ENCODE measurements at regions not wholly inside any gene's neighbourhood (a gene's known extent, or its start where the extent isn't known, plus 50 kb on each side); places are given as distances from the start of the nearest gene placed in this dataset.

DNA sequence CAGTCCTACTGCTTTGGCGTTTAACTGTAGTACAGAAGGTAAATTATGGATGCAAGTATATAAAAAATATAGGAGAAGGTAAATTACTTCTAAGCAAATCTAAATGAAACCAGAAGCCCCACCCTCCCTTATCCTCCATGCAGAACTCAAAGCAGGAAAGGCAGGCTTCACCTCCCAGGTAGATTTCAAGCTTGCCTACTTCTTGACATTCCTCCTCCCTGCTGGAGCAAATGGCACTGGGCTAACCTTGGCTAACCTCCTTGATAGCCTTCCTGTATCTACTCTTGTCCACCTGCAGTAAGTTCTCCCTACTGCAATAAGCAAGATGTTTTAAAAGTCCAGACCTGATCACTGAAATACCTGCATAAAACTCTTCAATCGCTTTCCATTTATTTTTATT is 396.0 kb downstream of the IRS2 start:
- no peak for DNase-seq

DNA sequence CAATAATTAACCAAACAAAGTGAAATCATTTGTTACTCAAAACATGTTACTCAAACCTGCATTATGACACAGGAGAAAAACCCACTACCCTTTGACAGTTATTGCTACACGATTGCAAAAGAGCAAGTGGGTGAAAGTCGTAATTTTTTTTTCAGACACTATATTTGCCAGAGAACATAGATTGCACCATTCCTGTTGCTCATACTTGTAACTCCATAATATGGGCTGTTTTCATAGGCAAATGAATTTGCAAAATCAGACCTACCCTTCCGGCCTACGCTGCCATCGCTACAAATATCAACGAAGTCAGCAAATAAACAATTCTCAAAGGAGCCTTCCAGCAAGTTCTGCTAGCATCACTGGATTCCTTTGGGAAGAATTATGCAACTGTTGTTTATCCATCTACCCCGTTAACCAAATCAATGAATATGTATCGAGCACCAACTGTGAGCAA is 396.5 kb downstream of the IRS2 start:
- no peak for DNase-seq

DNA sequence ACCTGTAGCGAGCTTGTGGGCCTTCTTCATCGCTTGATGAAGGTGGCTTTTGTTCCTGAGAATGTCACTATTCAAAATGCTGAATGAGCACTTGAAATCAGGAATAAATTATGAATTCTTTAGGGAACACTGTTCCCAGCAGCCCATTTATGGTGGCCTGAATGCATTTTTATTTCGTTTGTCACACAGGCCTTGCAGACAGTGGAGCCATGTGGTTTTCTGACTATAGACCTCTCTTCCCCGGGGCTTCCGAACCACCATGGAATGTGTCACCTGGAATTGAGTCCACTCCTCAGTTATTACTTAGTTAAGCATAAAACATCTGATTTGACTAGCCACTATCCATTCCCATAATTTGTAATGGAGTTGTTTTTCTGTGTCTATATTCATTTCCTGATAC is 396.9 kb downstream of the IRS2 start:
- no peak for DNase-seq

DNA sequence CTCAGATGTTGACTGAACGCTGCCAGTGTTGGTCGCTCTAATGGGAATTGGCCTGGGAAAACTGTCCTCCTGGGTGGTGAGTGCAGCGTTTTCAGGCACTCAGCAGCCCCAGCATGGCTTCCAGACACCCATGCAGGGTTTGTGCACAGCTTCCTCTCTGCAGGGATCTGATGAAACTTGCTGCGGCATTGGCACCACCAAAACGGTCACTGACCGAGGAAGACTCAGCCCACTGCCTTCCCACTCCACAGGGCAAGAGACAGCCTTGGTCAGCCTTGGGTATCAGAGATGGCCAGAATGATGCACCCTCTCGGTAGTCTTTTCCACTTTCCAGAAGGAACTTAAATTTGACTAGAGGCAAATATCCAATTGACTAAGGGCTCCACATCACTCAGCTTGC is 398.9 kb downstream of the IRS2 start:
- no peak for DNase-seq

DNA sequence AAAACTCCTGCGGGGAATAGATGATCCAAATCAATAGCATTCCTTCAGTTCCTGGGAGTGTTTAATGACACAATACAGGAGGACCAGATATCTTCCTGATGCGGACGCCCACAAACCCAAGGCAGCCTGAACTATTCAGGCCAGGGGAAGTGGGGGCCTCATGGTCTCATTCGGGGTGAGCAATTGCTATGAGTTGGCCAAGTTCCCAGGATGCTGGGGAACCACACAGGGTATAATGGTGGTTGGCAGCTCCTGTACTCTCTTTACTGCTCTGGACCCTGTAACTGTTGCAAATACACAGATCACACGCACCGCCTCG is 401.2 kb downstream of the IRS2 start:
- DNase-seq: no peak

DNA sequence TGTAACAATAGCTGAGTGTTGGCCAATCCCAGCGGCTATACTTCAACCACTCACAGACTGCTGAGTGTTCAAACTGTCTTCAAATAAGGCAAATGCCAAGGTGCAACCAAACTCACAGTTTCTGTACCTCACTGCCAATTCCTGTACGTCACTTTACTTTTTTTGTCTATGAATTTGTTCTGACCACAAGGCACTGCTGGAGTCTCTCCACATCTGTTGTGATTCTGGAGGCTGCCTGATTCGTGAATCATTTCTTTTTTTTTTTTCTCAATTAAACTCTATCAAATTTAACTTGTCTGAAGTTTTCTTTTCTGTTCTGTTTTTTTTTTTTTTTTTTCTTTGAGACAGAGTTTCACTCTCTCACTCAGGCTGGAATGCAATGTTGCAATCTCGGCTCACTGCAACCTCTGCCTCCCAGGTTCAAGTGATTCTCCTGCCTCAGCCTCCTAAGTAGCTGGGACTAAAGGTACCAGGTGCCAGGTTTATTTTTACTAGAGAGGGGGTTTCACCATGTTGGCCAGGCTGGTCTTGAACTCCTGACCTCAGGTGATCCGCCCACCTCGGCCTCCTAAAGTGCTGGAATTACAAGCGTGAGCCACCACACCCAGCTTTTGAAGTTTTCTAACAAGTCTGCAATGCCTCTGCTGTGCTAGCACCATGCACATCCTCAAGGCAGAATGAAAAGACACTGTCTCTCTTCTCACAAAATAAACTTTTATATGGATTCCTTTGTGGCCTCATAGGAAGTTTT is 401.7 kb downstream of the IRS2 start:
- DNase-seq: no peak

DNA sequence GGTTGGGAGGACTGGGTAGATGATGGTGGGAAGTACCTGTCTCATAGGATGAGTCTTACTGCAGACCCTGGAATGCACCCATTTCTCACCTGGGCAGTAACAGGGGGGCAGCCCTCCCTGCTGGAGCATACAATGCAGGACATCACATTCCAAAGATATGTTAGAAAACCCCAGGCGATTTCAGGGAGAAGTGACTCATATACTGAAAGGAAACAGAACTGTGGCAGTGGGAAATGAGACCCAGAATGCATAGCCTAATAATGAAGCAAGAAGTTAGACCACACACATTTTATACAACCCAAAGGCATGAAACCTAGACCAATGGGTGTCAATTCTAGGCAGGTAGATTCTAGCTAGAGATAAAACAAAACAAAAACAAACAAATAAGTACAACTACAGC is 402.7 kb downstream of the IRS2 start:
- no peak for DNase-seq

DNA sequence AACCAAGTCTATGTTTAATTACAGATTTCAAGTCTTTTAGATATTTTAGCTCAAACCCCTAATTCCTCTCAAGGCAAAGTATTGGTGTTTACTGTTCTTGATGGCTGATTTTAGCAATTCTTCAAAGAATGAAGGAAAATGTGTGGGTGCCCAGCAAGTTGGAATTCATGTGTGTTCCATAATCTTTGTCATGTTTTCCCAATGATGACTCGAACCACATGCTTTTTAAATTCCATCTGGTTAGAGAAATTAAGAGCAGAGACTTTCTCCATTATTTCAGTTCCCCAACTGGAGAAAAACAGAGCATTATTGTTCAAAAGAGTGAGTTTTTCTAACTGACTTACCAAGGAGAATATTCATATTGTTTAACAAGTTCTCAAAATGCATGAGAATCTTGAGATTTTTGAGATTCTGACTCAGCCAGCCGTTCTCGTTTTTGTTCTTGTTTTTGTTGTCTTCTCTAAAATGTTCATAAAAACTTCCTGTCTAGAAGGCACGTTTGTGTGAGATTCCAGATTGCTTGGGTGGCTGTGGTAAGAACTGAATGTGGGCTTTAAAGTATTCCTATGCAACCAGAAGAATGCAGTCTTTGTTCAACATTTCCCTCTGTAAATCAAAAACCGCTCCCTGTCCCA is 404.7 kb downstream of the IRS2 start:
- DNase-seq: no peak

DNA sequence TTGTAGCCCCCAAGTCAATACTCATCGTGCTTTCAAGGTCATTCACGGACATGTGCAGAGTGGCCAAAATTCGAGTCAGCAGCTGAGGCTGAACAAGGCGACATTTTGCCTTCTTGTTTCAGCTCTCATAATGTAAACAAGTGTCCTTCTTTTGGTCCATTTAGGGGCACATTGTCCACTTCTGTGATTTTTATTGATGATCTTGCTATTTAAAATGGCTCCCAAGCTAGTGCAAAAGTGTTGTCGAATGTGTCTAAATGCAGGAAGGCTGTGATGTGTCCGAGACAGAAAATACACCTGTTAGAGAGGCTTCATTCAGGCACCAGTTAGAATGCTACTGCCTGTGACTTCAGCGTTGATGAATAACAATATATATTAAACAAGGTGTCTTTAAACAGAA is 405.9 kb downstream of the IRS2 start:
- DNase-seq: no peak

DNA sequence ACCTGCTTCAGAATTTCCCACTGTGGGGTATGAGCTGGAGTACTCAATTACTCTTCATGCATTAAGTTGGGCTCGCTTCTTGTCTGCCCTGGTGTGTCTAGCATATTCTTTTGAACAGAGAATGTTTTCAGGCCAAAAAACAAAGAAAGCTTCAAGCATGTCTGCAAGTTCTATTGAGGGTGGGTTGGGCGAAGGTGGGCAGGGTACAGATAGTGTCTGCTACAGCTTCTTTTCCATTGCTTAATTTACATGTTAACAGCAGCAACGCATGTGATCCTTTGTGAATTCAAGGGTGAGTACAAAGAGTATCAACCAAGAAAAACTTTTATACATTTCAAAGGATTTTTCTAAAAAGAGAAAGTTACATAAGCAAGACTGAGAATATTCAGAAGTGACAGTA is 406.5 kb downstream of the IRS2 start:
- DNase-seq: no peak

DNA sequence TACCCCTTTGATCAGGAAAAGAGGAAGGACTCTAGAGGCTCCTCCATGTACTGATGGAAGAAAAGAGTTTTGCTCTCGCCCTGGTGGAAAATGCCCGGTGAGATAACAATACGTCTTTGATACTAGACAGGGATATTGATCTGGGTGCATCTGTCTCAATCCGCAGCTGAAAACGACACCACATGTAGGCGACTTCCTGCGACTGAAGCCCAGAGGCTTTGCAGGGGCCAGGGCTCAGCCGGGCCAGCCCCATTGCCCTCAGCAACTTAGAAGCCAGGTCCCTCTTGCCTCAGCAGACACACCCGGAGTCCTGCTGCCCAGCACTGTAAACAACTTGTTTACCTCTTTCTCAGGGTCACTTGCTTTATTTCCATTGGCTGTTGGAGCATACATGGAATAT is 409.4 kb downstream of the IRS2 start:
- no peak for DNase-seq

DNA sequence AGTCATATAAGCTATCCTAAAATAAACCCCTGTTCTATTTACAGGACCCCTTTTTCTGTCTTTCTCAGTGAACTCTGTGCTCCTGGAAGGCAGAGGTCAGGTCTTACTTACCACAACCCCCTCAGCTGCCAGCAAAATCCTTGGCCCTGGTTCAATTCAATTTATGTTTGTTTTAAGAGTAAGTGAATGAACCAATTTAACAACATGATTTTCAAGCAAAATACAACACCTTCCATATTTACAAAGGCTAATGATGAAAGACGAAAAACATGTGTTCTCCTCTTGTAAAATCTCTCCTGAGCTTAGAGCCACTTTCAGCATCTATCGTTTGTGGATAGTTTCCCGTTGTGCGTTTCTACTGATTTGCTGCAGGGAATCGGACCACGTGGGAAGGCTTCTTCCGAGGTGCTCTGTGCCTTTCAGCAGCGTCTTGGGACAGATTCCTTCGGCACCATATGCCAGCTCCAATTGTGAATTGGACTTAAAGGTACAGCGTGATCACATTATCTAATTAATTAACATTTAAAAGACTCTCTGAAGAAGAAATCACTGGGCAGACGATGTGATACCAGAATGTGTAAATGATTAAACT is 411.7 kb downstream of the IRS2 start:
- DNase-seq: no peak

DNA sequence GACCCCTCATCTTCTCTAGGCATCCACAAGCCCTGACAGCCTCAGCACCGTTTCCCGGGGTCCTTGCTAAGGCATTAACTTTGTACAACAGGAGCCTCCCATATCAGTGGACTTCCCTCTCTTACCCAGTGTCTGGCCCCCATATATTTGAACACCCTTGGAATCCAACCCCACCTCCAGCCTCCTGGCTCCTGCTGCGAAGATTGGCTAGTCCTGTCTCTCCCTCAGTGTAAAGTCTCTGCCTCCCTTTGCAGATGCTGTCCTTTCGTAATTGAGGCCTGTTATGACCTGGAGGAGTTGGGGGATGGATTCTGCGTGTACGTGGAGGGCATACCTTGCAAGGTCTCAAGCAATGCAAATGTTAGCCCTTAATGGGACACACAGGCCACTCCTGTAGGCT is 413.7 kb downstream of the IRS2 start:
- no peak for DNase-seq

DNA sequence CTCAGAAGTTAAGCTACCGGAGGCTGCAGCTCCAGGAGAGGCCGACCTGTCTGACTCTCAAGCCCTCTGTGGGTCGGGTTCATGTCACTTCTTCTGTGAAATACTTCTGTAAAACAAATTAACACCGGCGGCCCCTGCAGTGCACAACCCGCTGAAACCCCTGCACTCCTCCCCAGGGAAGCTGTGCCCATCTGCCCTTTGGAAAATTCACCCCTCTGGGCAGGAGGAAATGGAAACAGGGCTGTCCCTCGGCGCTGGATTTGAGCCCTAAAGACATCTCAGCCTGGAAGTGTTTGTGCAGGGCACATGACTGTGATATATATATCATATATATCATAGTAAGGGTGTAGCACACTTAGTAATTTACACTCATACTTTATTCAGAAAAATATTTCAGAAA is 415.3 kb downstream of the IRS2 start:
- no peak for DNase-seq

DNA sequence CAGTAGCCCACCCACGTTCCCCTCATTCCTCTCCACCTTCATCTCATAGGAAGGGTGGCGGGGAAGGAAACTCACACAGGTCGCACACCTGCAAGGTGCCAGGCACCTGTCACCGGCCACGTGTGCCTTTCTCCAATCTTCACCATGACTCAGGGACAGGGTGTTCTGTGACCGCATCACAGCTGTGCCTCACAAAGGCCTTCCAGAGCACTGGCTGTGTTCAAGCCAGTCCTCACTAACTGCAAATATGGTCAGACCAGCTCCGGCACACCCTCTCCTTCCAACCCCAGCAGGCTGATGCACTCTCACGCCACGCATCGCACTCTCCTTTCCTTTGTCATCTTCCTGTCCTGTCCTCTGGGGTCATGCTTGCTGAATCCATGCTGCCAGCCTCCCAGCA is 415.9 kb downstream of the IRS2 start:
- no peak for DNase-seq

DNA sequence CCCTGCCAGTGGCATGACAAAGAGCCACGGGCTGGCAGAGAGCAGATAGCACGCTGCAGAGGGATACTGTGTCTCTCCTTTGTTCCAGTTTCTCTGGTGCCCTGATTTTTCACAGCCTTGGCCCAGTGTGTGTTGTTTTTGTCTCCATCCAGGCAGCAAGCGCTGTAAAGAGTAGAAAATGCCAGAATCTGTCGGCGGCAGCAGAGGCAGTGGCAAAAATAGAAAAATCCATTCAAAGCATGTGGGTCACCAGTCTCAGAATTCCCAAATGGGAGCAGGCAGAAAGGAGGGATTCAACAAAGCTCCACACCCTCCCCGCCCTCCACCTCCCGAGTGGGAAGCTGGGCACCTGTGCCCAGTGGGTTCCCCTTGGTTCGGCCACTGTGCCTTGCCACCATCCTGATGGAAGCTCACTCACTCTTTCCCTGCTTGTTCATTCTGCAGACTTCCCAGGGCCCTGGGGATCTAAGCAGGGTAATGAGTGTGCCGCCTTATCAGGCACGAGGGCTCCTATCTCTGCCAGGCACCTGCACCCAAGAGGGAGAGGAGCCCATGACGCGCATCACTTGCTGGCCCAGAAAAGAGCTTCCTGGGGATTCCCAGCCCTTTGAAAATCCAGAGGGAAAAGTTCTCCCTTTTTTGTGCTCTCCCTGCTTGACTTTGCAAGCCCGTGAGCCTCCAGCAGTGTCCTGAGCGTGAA is 416.9 kb downstream of the IRS2 start:
- DNase-seq: no peak

DNA sequence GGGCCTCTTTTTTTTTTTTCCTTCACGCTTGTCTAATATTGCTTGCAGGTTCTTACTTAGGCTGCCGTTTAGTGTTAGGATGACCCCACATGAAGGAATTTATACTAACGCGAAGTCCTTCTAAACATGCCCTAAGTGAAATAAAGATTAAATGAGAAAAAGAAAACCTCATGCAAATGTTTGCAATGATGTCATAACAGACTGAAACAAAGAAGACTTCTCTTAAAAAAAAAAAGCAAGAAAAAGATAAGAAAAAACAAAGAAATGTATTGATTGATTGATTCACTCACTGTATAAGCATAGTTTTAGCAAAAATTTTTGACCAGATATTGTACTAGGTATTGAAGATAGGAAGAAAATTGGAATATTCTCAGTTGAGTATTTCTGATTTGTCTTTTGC is 418.2 kb downstream of the IRS2 start:
- DNase-seq: no peak

DNA sequence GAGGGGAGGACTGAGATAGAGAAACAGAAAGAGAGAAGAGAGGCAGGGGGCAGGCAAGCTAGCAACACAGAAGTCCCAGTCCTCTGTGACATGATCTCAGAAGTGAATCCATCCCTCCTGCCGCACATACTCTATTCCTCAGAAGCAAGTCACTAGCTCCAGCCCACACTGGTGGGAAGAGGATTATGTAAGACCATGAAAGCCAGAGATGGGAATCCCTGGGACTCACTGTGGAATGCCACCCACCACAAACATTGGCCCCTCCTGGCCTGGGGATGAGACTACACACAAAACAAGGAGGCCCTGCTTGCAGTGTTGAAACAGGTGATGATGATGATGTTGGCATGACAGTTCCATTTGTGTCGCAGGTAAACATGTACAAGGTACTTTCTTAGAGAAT is 419.9 kb downstream of the IRS2 start:
- DNase-seq: no peak

DNA sequence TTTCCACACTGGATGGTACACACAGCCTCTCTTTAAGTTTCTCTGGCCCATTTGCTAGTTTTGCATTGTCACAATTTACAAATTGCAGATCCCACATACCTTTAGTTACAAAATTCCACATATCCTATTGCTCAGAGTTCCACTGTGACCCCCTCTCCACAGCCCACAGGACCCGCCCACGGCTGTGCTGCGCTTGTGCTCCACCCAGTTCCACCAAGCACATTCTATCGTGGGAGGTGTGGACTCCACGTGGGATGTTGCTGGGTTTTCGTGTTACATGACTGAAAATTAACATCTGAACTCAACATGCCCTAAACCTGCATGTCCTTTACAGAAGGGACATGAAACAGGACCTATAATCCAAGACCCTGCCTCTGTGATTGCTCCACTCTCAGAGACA is 423.0 kb downstream of the IRS2 start:
- DNase-seq: no peak

DNA sequence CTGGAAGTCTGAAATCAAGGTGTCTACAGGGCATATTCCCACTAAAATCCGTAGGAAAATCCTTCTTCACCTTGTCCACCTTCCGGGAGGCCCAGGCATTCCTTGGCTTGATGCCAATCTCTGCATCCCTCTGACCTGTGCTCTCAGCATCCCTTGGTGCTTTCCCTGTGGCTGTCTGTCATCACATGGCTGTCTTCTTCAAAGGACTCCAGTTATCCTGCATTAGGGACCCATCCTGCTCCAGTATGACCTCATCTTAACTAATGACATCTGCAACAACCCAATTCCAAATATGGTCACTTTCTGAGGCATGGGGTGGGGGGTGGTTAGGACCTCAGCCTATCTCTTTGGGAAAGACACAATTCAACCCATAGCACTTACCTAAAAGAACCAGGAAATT is 423.8 kb downstream of the IRS2 start:
- DNase-seq: no peak

DNA sequence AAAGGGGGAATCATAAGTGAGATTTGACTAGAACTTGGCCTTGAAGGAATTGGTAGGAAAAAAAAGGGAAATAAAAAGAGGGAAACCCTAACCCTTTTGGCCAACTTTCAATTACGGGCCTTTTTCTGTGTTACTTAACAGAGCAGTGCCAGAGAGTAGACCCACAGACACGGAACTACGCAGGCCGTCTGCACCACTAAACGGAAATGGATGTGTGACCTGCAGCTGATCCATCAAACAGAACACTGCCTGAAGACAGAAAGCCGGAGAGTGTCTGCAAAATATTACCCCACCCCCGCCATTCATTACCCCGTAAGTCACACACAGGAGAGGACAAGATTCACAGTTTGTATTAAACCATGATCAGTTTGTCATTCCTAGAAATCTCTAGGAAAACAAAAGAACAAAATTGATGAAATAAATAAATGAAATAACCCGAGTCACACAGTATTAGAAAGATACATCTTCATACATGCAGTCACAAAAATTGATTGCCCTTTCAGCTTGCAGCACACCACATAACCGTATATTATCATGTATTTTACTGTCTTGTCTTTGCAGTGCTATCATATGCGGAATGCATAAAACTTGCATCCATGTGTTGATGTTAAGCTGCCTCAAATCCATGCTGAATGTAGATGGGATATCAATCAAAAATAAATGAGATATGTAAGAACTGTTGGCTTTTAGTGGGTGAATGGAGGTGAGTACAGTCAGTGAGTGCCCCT is 424.7 kb downstream of the IRS2 start:
- DNase-seq: no peak

DNA sequence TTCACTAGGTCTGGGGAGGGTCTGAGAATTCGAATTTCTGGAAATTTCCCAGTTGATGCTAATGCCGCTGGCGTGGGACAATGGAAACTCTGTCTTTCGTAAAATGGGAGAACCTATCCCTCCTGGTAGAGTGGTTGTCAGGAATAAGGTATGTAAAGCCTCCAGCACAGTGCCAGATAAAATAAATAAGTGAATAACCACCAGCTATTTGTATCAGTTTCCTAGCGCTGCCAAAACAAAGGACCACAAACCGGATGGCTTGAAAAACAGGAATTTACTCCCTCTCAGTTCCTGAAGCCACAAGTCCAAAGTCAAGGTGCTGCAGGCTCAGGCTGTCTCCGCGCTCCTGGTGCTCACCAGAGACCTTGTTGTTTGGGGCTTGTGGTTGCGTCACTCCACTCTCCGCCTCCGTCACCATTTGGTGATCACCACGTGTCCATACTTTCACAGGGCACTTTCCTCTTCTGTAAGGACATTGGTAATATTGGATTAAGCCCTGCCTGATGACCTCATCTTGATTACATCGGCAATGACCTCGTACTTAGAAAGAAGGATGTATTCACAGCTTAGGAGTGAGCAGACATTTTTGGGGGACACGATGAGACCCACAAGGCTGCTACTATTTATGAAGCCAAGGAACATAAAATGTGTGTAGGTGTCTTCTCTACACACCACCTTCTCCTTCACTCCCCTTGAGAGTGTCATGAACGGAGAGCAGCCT is 428.5 kb downstream of the IRS2 start:
- no peak for DNase-seq
